HG02798 (cell line): ENCODE measurements at regions not wholly inside any gene's neighbourhood (a gene's known extent, or its start where the extent isn't known, plus 50 kb on each side); places are given as distances from the start of the nearest gene placed in this dataset.
"Not testable (repeated sequence)": the region's sequence is repeated elsewhere in the genome, so short reads cannot be mapped to it uniquely, and the experiment has no call there.

Experiments used
- ATAC-seq: cut with Tn5 transposase; IDR thresholded peaks from one replicate; pipeline ENCODE4 v1.9.1; 2021; ENCODE audit warnings: mild to moderate bottlenecking; ENCODE audit not compliant: unreplicated experiment, poor library complexity

DNA sequence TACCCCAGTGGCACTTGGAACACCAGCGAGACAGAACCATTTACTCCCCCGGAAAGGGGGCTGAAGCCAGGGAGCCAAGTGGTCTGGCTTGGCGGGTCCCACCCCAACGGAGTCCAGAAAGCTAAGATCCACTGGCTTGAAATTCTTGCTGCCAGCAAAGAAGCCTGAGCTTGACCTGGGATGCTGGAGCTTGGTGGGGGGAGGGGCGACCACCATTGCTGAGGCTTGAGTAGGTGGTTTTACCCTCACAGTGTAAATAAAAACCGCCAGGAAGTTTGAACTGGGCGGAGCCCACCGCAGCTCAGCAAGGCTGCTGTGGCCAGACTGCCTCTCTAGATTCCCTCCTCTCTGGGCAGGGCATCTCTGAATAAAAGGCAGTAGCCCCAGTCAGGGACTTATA, 62.8 kb downstream of the RPS24 start:
- ATAC-seq: not testable (repeated sequence)

DNA sequence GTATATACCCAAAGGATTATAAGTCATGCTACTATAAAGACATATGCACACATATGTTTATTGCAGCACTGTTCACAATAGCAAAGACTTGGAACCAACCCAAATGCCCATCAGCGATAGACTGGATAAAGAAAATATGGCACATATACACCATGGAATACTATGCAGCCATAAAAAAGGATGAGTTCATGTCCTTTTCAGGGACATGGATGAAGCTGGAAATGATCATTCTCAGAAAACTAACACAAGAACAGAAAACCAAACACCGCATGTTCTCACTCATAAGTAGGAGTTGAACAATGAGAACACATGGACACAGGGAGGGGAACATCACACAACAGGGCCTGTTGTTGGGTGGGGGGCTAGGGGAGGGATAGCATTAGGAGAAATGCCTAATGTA, 68.9 kb downstream of the RPS24 start:
- ATAC-seq: not testable (repeated sequence)

- no peak for ATAC-seq
Observed at GRCh38 chr10:78109210-78109609, 75.5 kb downstream of the RPS24 start.

DNA sequence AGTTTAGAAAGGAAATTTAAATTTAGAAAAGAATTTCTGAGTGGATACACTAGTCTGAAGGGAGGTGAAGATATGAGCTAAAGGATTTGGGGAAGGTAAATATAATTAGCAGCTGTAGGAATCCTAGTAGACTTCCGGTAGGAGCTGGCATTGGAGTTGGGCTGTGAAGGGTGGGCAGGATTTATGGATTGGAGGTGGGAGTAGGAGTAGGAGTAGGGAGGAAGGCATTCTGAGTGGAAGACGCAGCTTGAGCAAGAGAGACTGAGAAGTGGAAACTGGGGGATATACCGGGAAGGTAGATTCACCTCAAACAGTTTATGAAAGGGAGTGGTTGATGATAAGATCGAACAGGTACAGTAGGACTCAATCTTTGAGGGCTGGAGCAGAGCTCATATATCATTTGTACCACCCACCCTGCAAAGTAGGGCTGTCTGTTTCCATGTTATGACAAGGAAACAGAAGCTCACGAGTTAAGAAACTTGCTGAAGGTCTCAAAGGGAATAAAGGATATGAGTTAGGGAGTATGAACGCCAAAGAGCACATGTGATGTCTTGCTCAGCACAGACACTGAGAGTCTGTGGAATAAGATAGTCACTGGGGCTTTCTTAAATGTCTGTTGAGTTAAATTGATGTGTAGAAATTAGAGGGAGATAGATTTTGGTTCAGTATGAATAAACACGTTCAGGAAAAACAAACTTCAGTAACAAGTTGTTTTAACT, 81.6 kb downstream of the RPS24 start:
- ATAC-seq: no peak

GRCh38 chr10:78116361-78116760, 82.7 kb downstream of the RPS24 start:
- no peak for ATAC-seq

DNA sequence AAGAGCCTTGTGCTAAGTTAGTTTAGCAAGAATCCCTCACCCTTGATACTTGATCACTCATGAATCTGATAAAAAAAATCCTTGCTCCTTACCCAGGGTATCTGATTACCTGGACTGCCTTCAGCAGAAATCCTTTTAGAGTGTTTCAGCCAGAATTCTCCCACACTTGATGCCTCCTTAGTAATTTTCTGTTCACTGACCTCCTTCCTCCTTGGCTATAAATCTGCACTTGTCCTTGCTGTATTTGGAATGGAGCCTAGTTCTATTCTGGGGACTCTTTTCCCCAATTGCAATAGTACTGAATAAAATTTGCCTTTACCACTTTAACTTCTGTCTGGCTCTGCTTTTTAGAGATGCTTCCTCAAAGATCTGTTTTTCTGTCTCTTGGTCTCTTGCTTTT, 84.9 kb downstream of the RPS24 start:
- no peak for ATAC-seq

- ATAC-seq: no peak
Observed at GRCh38 chr10:78121801-78122200, 88.1 kb downstream of the RPS24 start.

GRCh38 chr10:78124167-78124566, 90.5 kb downstream of the RPS24 start:
- ATAC-seq: no peak

DNA sequence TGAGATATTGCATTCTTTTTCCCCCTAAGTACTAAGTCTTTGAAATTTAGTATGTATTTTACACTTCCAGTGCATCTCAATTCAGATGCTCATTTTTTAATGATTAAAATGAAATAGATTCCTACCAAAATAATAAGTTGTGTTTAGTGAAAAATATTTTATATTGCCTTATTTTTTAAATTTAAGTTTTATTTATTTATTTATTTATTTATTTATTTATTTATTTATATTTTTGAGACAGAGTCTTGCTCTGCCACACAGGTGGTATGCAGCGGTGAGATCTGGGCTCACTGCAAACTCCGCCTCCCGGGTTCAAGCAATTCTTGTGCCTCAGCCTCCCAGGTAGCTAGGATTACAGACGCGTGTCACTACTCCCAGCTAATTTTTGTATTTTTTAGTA, 95.5 kb downstream of the RPS24 start:
- no peak for ATAC-seq

DNA sequence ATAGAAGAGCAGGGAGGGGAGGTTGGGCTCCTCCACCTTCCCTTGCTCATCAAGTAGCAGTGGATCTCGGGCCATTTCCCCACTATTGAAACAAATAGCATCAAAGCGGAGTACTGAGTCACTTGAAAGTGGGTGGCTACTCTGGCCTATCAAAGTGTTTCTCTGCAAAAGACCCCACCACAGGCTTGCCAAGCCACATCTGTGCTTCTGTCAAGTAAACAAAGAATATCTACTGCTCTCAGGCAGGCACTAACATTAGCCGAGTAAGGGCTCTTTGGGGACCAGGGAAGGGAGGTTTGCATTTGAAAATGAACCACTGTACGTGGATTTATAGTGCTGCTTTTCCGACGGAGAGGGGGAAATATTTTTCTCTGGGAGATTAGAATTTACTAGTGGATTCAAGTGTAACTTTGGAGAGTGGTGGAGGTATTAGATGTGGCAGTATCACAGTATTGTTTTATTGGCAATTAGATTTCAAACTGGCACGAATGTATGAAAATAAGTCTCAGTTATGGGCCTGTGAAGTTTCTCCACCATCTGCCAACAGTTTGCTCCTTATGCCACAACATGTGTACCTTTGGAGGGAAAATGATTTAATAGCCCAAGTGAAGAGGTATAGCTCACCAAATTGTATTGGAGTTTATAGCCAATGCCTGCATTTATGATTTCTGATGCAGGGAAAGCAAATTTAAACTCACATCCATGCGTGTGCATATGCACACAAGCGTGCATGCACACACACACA, 97.5 kb downstream of the RPS24 start:
- ATAC-seq: no peak

DNA sequence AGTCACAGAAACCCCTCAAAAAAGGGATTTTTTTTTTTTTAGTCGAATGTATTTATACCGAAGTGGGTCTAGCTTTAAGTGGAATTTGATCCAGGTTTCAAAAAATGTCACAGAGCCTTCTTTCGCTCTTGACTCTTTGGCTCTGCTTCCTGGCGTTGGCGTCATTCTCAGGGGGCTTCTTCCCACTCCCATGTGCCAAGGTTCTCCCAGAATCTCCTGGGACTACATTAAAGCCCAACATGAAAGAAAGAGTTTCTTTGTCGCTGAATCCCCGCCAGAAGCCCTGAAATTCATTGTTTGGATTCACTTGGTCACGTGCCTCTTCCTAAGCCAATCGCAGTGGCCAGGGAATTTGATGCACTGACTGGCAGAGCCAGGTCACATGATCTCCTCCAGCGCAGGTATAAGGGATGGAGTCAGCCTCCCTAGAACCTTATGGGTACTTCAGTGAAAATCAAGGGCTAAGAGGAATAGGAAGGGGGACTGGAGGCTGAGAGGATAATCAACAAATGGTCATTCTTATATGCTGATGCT, 101.2 kb downstream of the RPS24 start:
- ATAC-seq: no peak

DNA sequence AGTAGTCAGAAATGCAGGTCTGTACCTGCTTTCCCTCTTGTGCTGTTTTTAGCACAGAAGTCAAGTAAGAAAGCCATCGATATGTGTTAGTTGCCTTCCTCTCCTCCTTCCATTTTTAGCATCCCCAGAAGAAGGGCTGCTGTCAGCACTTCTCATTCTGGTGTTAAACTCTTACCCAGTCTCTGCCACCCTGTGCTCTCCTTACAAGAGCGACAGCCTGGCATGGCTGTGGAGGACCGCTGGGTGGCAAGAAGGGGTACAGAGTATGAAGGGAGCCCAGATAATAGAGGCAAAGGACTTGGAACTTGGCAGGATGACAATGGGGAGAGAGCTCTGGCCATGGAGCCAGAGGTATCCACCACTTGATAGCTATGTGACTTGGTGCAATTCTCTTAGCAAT, 103.5 kb downstream of the RPS24 start:
- no peak for ATAC-seq

DNA sequence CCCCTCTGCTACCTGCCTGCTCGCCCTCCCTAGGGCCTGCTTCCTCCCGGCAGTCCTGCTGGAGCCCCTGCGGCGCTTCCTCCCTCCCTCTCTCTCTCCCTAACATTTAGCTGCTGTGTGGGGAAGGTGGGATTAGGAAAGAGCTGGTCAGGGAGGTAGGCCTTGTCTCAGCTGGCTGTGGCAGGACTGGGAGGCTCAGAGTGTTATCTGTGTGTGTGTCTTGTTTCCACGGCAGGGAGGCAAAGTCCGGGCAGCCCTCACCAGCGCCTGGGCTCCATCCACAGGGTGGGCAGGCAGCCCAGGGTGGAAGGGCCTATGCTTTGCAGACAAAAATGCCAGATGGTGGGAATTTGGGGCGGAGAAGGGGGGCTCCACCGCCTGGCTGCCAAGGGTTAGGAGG, 105.7 kb downstream of the RPS24 start:
- no peak for ATAC-seq

DNA sequence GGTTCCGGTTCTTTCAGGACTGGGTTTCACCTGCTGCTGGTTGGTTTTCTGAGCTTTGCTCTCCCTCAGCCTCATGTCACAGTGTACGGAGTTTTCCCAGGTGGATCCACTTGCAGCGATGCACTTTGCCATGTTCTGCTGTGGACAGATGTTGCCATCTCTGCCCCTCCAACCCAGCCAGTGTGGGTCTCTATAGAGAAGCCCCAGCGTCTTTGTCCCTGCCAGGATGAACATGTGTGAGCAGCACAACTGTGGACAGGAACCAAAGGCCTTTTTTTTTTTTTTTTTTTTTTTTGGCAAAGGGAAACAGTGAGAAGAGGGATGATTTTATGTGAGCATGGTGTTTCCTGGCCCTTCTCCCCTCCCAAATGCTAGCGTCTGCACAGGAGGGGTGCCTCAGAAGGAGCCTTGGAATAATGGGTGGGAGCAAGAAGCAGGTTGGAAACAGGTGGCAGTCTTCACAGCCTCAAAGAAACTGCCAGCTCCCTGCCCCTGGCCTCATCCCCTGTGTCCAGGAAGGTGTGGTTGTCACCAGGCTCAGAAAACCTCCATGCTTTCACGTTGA, 106.5 kb downstream of the RPS24 start:
- ATAC-seq: no peak

GRCh38 chr10:78143576-78143975, 109.9 kb downstream of the RPS24 start:
- ATAC-seq: no peak

GRCh38 chr10:78146200-78146599, 112.5 kb downstream of the RPS24 start:
- no peak for ATAC-seq

DNA sequence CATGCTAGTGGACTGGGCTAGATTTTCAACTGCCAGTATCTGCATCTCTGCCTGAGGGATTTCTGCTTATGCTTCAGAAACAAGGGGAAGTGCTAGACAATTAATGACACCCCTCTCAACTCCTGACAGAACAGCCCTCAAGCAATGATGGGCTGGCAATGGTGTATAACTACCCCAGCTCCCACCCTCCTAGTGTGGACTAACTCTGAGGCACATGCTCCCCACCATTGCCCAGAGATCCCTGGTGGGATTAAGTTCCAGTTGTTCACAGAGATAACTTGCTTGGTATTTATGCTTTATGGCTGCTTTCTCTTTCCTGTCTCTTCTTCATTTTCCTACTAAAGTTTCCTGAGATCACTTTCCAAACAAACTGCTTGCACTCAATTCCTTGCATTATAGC, 113.5 kb downstream of the RPS24 start:
- no peak for ATAC-seq

GRCh38 chr10:78148216-78148960, 114.7 kb downstream of the RPS24 start:
- ATAC-seq: no peak

DNA sequence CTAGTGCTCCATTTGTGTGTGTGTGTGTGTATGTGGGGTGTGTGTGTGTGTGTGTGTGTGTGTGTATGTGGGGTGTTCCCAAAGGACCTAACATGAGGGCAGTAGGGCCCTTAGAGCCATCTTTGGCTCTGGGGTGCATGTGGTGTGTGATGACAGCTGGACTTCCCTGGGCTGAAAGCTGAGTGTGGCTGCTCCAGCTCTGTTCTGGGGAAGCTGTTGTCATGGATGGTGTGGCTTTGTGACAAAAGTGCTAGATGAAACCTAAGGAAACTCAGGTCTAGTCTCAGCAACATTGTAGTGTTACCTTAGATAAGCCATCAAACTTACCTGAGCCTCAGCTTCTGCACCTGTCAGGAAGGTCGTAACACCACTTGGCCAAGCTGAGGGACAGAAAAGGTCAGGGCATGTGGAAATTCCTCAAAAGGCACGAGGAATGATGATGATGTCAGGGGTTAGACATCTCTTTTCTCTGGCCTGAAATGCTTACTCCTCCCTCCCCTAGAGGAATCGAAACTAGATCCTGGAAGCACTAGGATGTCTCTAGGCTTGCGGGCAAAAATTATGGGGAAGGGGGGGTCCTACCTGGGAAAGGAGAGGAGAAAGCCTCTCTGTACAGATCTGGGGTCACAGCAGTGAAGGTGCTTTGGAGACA, 115.4 kb downstream of the RPS24 start:
- ATAC-seq: no peak

- no peak for ATAC-seq
Observed at GRCh38 chr10:78150756-78151155, 117.1 kb downstream of the RPS24 start.
